GM23338 (cell line): ENCODE measurements at regions not wholly inside any gene's neighbourhood (a gene's known extent, or its start where the extent isn't known, plus 50 kb on each side); places are given as distances from the start of the nearest gene placed in this dataset.

ENCODE experiments used
- ATAC-seq: fragments of 200-7000 bp; cut with Tn5 transposase; 3 replicates; pipeline ENCODE4 v1.9.1; 2020
- DNase-seq: peaks from one replicate; pipeline ENCODE4 v3.0.0-alpha.2; 2015; ENCODE audit warnings: low spot score
- H2AFZ ChIP-seq: fragments of 200-600 bp; sonication (generic); 2 replicates; pipeline ENCODE4 v1.8.0; 2016; ENCODE audit warnings: antibody characterized with exemption, mild to moderate bottlenecking, moderate library complexity
- H3F3A ChIP-seq: fragments of 200-600 bp; sonication (generic); replicated peaks from 2 replicates; pipeline ENCODE4 v1.8.0; 2017; ENCODE audit warnings: antibody characterized with exemption, mixed run types, low read depth
- H3K27ac ChIP-seq: fragments of 200-600 bp; sonication (generic); 2 replicates; pipeline ENCODE4 v1.6.1; 2016; ENCODE audit warnings: low read depth
- H3K27me3 ChIP-seq: fragments of 200-600 bp; sonication (generic); 2 replicates; pipeline ENCODE4 v1.8.0; 2016; ENCODE audit warnings: mild to moderate bottlenecking, mixed run types, moderate library complexity; ENCODE audit not compliant: insufficient read depth
- H3K36me3 ChIP-seq: fragments of 200-600 bp; sonication (generic); 2 replicates; pipeline ENCODE4 v1.8.0; 2016; ENCODE audit warnings: mild to moderate bottlenecking; ENCODE audit not compliant: insufficient read depth
- H3K4me1 ChIP-seq: fragments of 200-600 bp; sonication (generic); 2 replicates; pipeline ENCODE4 v1.8.0; 2016; ENCODE audit warnings: mild to moderate bottlenecking, moderate library complexity; ENCODE audit not compliant: insufficient read depth
- H3K4me2 ChIP-seq: fragments of 200-600 bp; sonication (generic); 2 replicates; pipeline ENCODE4 v1.7.1; 2017; ENCODE audit warnings: mixed run types
- H3K4me3 ChIP-seq: fragments of 200-600 bp; sonication (generic); 2 replicates; pipeline ENCODE4 v1.6.1; 2016; ENCODE audit warnings: mixed run types
- H3K79me2 ChIP-seq: fragments of 200-600 bp; sonication (generic); replicated peaks from 2 replicates; pipeline ENCODE4 v1.8.0; 2017; ENCODE audit warnings: mild to moderate bottlenecking; ENCODE audit not compliant: insufficient read depth
- H3K9me2 ChIP-seq: fragments of 200-600 bp; sonication (generic); 2 replicates; pipeline ENCODE4 v1.8.0; 2017; ENCODE audit not compliant: insufficient read depth
- H4K20me1 ChIP-seq: fragments of 200-600 bp; sonication (generic); replicated peaks from 2 replicates; pipeline ENCODE4 v1.8.0; 2017; ENCODE audit warnings: mild to moderate bottlenecking; ENCODE audit not compliant: insufficient read depth
- H3K27ac Mint-ChIP-seq: 2 replicates; pipeline ENCODE4 v1.8.0; 2020; ENCODE audit warnings: inconsistent platforms, mild to moderate bottlenecking, moderate library complexity, mixed read lengths
- H3K27me3 Mint-ChIP-seq: 3 replicates; pipeline ENCODE4 v1.8.0; 2022; ENCODE audit warnings: low read depth, mild to moderate bottlenecking, moderate library complexity, mixed read lengths, inconsistent platforms; ENCODE audit not compliant: insufficient read depth, poor library complexity
- H3K36me3 Mint-ChIP-seq: 3 replicates; pipeline ENCODE4 v1.8.0; 2021; ENCODE audit warnings: low read depth, mild to moderate bottlenecking, inconsistent platforms, moderate library complexity, mixed read lengths
- H3K4me1 Mint-ChIP-seq: 3 replicates; pipeline ENCODE4 v1.8.0; 2020; ENCODE audit warnings: mild to moderate bottlenecking, inconsistent platforms, mixed read lengths
- H3K4me3 Mint-ChIP-seq: 3 replicates; pipeline ENCODE4 v1.8.0; 2021; ENCODE audit warnings: moderate library complexity, mild to moderate bottlenecking, inconsistent platforms, mixed read lengths
- H3K9me3 Mint-ChIP-seq: 3 replicates; pipeline ENCODE4 v1.8.0; 2020; ENCODE audit warnings: moderate library complexity, mild to moderate bottlenecking, inconsistent platforms, mixed read lengths
- CTCF ChIP-seq, 2 experiments: fragments of 200-600 bp in 1 of 2; sonication (generic) in 1 of 2; conservative IDR thresholded peaks; 2 replicates each; pipeline versions ENCODE4 v1.5.1 to v1.6.1; 2016 to 2017; ENCODE audit warnings: antibody characterized with exemption in 2 of 2, low read depth in 2 of 2, mild to moderate bottlenecking in 2 of 2, moderate library complexity in 1 of 2
- EZH2 ChIP-seq: fragments of 200-600 bp; sonication (generic); IDR thresholded peaks from one replicate; pipeline ENCODE4 v1.8.0; 2017; ENCODE audit warnings: antibody characterized with exemption, mild to moderate bottlenecking, low read depth; ENCODE audit not compliant: unreplicated experiment
- EZH2phosphoT487 ChIP-seq: fragments of 200-600 bp; sonication (generic); IDR thresholded peaks from one replicate; pipeline ENCODE4 v1.8.1; 2018; ENCODE audit warnings: antibody characterized with exemption; ENCODE audit not compliant: unreplicated experiment
- NANOG ChIP-seq: IDR thresholded peaks from 2 replicates; pipeline ENCODE4 v1.6.1; 2016; ENCODE audit warnings: antibody characterized with exemption, borderline replicate concordance
- POLR2AphosphoS5 ChIP-seq: IDR thresholded peaks from 2 replicates; pipeline ENCODE4 v1.6.1; 2016; ENCODE audit warnings: antibody characterized with exemption, low read depth
- ZNF114 ChIP-seq: fragments of 250-450 bp; sonication (Bioruptor Pico); IDR thresholded peaks from 2 replicates; pipeline ENCODE4 v1.5.0; 2020; ENCODE audit warnings: mild to moderate bottlenecking, moderate library complexity
- ZNF331 ChIP-seq: fragments of 250-450 bp; sonication (Bioruptor Pico); IDR thresholded peaks from 2 replicates; pipeline ENCODE4 v1.5.0; 2020; ENCODE audit warnings: low read depth, mild to moderate bottlenecking, moderate library complexity
- ZNF462 ChIP-seq: fragments of 250-450 bp; sonication (Bioruptor Pico); IDR thresholded peaks from 2 replicates; pipeline ENCODE4 v1.5.0; 2020; ENCODE audit warnings: mild to moderate bottlenecking, moderate library complexity

GRCh38 chr5:60206234-60206633 is 312.7 kb upstream of the PDE4D start (continued):
- TF ChIP-seq ZNF462 (CRISPR knock-in tag) (no peak), EZH2 (no peak)

- no peak overlapping the region for H3K4me3 Mint-ChIP-seq
- no peak overlapping the region for H2AFZ ChIP-seq
- H3K4me1 Mint-ChIP-seq, result peaks cover 20% of the 10 kb centered on the region
- H3K27me3 Mint-ChIP-seq, result peaks cover 1% of the 10 kb centered on the region
- no peak for ATAC-seq
- H3K27me3 ChIP-seq, result no peaks in the 10 kb centered on the region
- H3K36me3 Mint-ChIP-seq, result no peaks in the 10 kb centered on the region
- DNase-seq, result no peak
- no peaks in the 10 kb centered on the region for H4K20me1 ChIP-seq
- no peaks in the 10 kb centered on the region for H3K36me3 ChIP-seq
- H3K9me3 Mint-ChIP-seq, result no peaks in the 10 kb centered on the region
- no peak overlapping the region for H3K4me3 ChIP-seq
- H3K9me2 ChIP-seq, result no peaks in the 10 kb centered on the region
- no peaks in the 10 kb centered on the region for H3F3A ChIP-seq
- H3K4me1 ChIP-seq, result peaks cover 22% of the 10 kb centered on the region
- no peak overlapping the region for H3K27ac ChIP-seq
- H3K27ac Mint-ChIP-seq, result no peak overlapping the region
- H3K4me2 ChIP-seq, result no peak overlapping the region
- H3K79me2 ChIP-seq, result no peaks in the 10 kb centered on the region
- TF ChIP-seq ZNF114 (CRISPR knock-in tag) (no peak), EZH2 (no peak), ZNF462 (CRISPR knock-in tag) (no peak), NANOG (no peak), POLR2AphosphoS5 (no peak), ZNF331 (CRISPR knock-in tag) (no peak), CTCF (conservative IDR thresholded peaks at IDR 0.05; ENCODE audit: low read depth in 2 of 2) (no peak), EZH2phosphoT487 (no peak)
Observed at GRCh38 chr5:60205071-60205470, 311.5 kb upstream of the PDE4D start.
